Fibroblast of mammary gland (primary cell): ENCODE measurements at regions not wholly inside any gene's neighbourhood (a gene's known extent, or its start where the extent isn't known, plus 50 kb on each side); places are given as distances from the start of the nearest gene placed in this dataset.
"Not testable (repeated sequence)": the region's sequence is repeated elsewhere in the genome, so short reads cannot be mapped to it uniquely, and the experiment has no call there.

Experiments used
- DNase-seq: peaks from one replicate; pipeline ENCODE4 v3.0.0-alpha.2; 2010; ENCODE audit warnings: low read depth
- H3K4me3 ChIP-seq: 2 replicates; pipeline ENCODE4 v1.5.1; 2011; ENCODE audit warnings: low read depth, mild to moderate bottlenecking, low read length, moderate library complexity; ENCODE audit not compliant: control insufficient read depth
- CTCF ChIP-seq: conservative IDR thresholded peaks from 2 replicates; pipeline ENCODE4 v1.5.1; 2011; ENCODE audit warnings: low read depth, low read length, inconsistent platforms; ENCODE audit not compliant: control insufficient read depth, insufficient read depth

- DNase-seq, result no peak
- H3K4me3 ChIP-seq, result no peak overlapping the region
- TF ChIP-seq CTCF, result no peak
These were observed 1094.0 kb downstream of the FSCB start for GRCh38 chr14:43413084-43413483.

GRCh38 chr14:43411841-43412240, 1095.2 kb downstream of the FSCB start:
- DNase-seq, result no peak
- no peak for TF ChIP-seq CTCF
- H3K4me3 ChIP-seq, result no peak overlapping the region

- H3K4me3 ChIP-seq, result no peak overlapping the region
- no peak for DNase-seq
- no peak for TF ChIP-seq CTCF
These were observed 1096.5 kb downstream of the FSCB start for GRCh38 chr14:43410631-43411030.

GRCh38 chr14:43408472-43408871, 1098.6 kb downstream of the FSCB start:
- DNase-seq, result no peak
- TF ChIP-seq CTCF, result no peak
- H3K4me3 ChIP-seq, result no peak overlapping the region

GRCh38 chr14:43407706-43408105, 1099.4 kb downstream of the FSCB start:
- no peak for TF ChIP-seq CTCF
- DNase-seq, result no peak
- no peak overlapping the region for H3K4me3 ChIP-seq

- H3K4me3 ChIP-seq, result no peak overlapping the region
- DNase-seq, result no peak
- no peak for TF ChIP-seq CTCF
These were observed 1100.2 kb downstream of the FSCB start for GRCh38 chr14:43406931-43407330.

- no peak for DNase-seq
- TF ChIP-seq CTCF, result no peak
- no peak overlapping the region for H3K4me3 ChIP-seq
These were observed 1107.8 kb downstream of the FSCB start for GRCh38 chr14:43399289-43399688.

- DNase-seq, H3K4me3 ChIP-seq: not testable (repeated sequence)
These were observed 1136.6 kb downstream of the FSCB start for GRCh38 chr14:43370565-43370896.
